GM21786 (cell line): ENCODE measurements at regions not wholly inside any gene's neighbourhood (a gene's known extent, or its start where the extent isn't known, plus 50 kb on each side); places are given as distances from the start of the nearest gene placed in this dataset.
"Not testable (repeated sequence)": the region's sequence is repeated elsewhere in the genome, so short reads cannot be mapped to it uniquely, and the experiment has no call there.

Experiments
- ATAC-seq: cut with Tn5 transposase; IDR thresholded peaks from one replicate; pipeline ENCODE4 v1.9.1; 2021; ENCODE audit not compliant: unreplicated experiment

GRCh38 chr2:236819275-236820002 is 249.8 kb downstream of the ACKR3 start:
- ATAC-seq = no peak

DNA sequence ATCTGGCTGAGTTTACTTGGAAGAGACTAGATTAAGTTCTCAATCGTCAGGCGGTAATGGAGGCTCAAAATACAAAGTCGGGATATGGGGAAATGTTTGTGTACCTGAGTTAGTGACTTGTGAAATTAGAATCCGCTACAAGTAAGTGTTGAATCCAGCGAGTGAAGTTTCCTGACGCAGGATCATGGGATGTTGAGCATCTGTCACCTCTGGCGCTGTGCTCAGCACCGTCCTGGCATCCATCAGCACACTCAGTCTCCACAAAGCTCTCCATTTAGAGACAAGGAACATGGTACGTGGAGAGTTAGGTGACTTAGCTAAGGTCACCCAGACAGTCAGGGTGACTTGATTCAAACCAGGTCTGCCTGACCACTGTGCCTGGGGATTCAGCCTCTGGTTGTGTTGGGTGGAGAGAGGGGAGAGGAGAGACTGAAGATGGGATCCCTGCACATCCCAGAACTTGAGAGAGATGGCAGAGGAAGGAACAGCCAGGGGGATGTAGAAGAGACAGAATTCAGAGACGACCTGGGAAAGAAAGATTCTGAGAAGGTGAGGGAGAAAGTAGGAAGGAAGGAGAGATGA is 251.2 kb downstream of the ACKR3 start:
- ATAC-seq = no peak

GRCh38 chr2:236823041-236823629 is 253.5 kb downstream of the ACKR3 start:
- ATAC-seq = no peak

GRCh38 chr2:236823963-236824362 is 254.3 kb downstream of the ACKR3 start:
- no peak for ATAC-seq

GRCh38 chr2:236824836-236825235 is 255.2 kb downstream of the ACKR3 start:
- ATAC-seq = no peak

DNA sequence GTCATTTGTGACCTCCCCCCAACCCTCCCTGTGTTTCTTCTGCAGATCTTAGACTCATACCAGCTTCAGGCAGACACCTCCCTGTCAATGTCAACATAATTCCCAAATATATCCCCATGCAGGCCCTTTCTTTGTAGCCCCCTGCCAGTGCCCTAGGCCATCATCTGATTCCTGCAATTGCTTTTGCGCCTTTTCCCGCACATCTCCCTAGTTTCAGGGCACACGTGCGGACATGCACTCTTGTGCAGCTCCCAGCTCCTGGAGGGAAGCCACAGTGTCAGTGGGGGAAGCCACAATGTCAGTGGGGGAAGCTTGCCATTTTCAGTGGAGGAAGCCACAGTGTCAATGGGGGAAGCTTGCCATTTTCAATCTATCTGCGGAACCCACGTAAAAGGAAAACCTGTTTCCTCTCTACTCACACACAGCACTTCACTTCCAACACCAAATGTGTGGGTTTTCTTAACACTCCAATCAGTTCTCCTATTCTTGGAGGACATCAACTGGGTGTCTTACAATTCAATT is 256.4 kb downstream of the ACKR3 start:
- no peak for ATAC-seq

DNA sequence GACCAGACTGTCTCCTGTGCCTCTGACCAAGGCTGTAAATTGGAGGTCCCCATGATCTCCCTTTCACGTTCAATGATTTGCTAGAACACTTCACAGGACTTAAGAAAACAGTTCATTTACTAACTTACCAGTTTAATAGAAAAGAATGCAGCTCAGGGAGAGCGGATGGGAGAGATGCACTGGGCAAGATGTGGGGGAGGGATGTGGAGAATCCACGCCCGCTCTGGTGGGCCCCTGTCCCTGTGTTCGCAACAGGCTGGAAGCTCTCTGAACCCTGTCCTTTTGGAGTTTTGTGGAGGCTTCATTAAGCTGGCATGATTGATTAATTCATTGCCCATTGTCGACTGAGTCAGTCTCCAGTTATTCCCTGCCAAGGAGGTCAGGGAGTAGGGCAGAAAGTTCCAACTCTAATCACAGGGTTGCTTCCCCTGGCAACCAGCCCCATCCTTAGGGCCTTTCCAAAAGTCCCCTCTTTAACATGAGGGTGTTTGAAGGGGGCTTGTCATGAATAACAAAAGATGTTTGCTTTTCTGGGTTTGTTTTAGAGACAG is 257.1 kb downstream of the ACKR3 start:
- ATAC-seq = no peak

DNA sequence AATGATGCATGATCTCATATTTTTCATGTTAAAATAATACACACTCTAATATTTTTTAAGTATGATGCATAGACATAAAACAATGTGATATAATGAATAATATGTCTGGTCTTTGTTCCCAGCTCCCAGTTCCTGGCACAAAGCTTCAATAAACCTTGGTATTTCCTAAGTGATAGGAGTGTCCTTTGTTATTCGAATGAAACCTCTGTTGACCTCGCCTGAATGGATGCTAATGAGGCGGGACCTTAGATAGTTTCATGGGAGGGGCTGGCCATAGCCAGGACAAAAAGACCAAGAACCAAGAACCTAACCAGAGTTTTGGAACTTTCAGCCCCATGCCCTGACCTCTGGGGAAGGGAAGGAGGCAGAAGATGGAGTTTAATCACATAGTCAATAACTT is 257.7 kb upstream of the COPS8 start:
- ATAC-seq = no peak

DNA sequence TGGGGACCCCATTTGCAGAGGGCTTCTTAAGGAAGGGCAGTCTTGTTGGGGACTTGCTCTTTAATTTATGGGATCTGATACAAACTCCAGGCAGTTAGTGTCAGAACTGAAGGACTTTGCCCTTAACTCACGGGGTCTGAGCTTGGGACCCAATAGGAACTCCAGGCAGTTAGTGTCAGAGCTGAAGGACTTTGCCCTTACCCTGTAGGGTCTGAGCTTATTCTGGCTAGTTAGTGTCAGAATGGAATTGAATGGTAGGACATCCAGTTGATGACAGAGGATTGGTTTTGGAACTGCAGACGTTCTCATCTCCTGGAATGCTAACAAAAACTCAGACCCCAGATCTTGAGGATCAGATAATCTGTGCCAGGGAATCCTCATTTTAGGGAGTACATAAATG is 256.9 kb upstream of the COPS8 start:
- ATAC-seq = no peak

DNA sequence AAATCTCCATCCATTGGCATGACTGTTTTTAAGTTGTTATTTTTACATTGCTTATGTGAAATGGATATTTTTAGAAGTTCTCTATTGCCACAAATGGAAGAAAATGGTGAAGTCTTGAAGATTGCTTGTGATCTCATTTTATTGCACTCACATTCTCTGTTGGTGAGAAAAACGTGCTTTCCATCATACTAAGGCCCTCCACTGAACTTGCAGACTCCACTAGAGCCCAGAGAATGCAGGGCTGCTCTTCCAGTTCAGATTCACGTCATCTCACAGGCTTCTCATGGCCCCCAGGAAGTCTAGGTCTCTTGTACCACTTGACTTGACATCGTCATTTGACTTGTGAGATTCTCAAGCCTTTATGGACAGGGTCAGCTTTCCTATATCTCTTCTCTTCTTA is 254.8 kb upstream of the COPS8 start:
- no peak for ATAC-seq

GRCh38 chr2:236831698-236832097 is 254.0 kb upstream of the COPS8 start:
- ATAC-seq = no peak

DNA sequence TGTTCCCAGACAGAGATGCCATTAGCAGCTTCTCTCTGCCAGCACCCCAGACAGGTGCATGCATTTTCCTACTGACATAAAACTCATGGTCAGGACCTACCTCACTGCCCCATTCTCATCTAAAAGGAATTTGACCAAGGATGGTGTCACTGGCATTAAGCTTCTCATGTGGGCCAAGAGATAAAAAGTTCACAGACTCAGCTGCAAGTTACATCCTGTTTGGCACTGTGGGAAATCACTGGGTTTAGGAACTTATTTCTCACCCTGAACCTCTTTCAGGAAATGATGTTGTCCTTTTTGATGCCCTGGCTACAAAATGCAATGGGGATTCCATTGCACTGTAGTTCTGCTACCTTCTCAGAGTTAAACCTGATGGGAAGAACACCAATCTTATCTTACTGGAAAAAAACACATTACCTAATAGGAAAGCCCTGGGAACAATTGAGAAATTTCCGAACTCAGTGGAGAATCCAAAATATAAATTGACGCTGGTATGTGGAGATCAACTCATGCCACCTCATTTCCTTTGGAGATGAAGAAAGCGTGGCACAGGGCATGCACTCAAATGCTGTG is 252.1 kb upstream of the COPS8 start:
- ATAC-seq = no peak

DNA sequence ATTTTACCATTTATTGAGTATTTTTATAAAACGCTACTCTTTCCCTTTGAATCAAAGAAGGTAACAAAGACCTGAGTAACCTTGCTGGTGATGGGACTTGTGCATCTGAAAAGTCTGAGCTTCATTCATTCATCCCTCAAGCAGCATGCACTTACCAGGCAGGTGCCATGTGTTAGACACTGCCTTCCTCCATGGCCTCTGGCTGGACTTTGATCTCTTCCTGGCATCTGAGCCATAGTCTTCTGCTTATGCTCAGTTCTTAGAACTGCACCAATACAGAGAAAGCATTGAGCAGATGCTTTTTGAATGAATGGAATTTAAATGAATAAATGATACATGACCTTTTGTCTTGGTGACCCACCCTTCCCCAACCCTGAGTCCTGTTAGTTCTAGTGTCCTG is 251.4 kb upstream of the COPS8 start:
- ATAC-seq = no peak

DNA sequence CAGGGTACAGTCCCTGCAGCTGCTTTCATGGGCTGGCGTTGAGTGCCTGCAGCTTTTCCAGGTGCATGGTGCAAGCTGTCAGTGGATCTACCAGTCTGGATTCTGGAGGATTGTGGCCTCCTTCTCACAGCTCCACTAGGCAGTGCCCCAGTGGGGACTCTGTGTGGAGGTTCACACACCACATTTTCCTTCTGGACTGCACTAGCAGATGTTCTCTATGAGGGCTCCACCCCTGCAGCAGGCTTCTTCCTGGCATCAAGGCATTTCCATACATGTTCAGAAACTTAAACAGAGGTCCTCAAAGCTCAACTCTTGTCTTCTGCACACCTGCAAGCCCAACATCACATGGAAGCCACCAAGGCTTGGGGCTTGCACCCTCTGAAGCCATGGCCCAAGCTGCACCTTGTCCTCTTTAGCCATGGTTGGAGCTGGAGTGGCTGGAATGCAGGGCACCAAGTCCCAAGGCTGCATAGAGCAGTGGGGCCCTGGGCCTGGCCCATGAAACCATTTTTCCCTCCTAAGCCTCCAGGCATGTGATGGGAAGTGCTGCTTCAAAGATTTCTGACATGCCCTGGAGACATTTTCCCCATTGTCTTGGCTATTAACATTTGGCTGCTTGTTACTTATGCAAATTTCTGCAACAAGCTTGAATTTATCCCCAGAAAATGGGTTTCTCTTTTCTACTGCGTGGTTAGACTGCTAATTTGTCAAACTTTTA is 250.2 kb upstream of the COPS8 start:
- ATAC-seq = no peak

DNA sequence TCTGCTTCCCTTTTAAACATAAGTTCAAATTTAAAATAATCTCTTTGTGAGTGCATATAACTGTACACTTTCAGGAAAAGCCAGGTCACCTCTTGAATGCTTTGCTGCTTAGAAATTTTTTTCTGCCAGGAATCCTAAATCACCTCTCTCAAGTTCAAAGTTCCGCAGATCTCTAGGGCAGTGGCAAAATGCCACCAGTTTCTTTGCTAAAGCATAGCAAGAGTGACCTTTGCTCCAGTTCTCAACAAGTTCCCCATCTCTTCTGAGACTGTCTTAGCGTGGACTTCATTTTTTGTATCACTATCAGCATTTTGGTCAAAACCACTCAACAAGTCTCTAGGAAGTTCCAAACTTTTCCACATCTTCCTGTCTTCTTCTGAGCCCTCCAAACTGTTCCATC is 249.7 kb upstream of the COPS8 start:
- not testable (repeated sequence) for ATAC-seq

DNA sequence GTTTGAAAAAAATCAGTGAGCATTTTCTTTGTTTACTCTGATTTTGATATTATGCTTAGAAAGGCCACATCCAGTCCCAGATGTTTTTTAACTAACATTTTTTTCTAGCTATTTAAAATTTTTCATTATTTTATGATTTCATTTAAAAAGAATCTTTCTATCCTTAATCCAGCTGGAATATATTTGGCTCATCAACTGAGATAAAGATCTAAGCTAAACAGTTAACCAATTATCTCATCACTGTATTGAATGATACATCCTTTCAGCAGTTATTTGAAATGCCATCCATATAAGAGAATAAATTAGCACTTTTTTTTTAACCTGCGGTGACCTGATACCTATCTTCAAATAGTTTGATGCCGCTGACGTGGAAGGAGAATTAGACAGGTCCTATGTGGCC is 245.5 kb upstream of the COPS8 start:
- no peak for ATAC-seq

DNA sequence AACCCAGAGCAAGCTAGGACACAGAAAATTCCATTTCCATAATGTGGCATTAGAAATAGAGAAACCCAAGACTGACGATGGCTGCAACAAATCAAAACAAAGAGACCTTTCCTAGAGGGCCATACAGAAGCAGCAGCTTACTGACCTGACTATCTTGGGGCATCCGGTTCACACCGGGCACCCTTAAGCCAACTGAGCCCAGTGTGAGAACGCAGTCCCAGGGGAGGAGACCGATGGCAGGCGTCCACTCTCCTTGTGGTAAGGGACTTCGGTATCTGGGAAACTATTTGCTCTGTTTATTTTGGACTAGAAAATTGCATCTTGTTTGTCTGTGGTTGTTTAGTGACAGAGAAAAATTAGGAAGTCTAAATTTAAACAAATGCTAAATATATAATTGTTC is 244.8 kb upstream of the COPS8 start:
- no peak for ATAC-seq

- ATAC-seq = no peak
Measured at GRCh38 chr2:236841389-236841788, 244.3 kb upstream of the COPS8 start.

- ATAC-seq = no peak
Measured at GRCh38 chr2:236843161-236843968, 242.3 kb upstream of the COPS8 start.

GRCh38 chr2:236844711-236845110 is 241.0 kb upstream of the COPS8 start:
- no peak for ATAC-seq
